Activated gamma-delta T cell (primary cell): ENCODE measurements at regions not wholly inside any gene's neighbourhood (a gene's known extent, or its start where the extent isn't known, plus 50 kb on each side); places are given as distances from the start of the nearest gene placed in this dataset.
"Not testable (repeated sequence)": the region's sequence is repeated elsewhere in the genome, so short reads cannot be mapped to it uniquely, and the experiment has no call there.

Experiments used
- DNase-seq: peaks from one replicate; lab custom pipeline; 2025; lab: John Stamatoyannopoulos, UW

DNA sequence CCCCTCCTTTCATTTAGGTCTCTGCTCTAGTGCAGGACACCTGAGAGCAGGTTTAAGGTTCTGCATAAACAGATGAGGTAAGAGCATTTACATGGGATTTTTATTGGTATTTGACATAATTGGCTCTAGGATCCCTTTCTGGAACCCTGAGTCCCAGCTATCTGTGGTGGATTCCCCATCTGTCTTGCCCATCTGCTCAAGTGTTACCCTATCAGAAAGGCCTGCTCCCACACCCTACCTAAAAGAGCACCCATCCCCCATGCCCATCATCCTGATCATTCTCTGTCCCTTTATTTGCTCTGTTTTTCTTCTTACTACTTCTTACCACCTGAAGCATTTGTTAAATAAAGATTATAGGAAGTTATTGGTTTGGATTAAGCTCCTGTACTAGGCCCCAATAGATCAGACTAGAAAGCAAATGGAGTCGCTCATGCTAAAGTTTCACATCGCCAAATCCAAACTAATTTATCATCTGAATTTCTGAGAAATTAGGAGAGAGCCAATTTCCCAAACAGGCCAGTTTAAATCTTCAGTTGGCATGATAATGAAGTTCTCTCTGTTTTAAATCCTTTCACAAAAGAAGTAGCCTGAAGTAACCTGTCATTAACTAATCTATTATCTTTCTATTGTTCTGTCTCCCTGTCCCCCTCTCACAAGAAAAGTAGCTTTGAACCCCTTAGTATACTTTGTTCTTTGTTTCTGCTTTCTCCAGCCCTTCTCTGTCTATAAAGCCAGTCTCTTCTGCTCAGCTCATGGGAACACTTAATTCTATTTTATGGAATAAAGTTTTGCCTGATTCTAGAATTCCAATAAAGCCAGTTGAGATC, 178.6 kb downstream of the ZNF674 start:
- DNase-seq, result no peak

GRCh38 chrX:46354481-46354880, 190.7 kb downstream of the ZNF674 start:
- no peak for DNase-seq

GRCh38 chrX:46341767-46342322, 203.4 kb downstream of the ZNF674 start:
- DNase-seq, result no peak

- DNase-seq, result no peak
These were observed 204.5 kb downstream of the ZNF674 start for GRCh38 chrX:46340696-46341095.

GRCh38 chrX:46333550-46333949, 211.7 kb downstream of the ZNF674 start:
- no peak for DNase-seq

DNA sequence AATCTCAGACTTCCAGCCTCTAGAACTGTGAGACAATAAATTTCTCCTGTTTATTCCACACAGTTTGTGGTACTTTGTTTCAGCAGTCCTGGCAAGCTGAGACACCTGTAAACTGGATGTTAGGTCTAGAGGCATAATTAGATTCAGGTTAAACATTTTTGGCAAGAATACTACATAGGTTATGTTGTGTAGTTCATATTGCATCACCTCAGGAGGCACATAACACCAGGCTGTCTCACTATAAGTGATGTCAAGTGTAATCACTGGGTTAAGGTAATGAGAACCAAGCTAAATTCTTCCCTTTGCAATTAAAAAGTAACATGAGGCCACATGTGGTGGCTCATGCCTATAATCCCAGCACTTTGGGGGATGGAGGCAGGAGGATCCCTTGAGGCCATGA, 214.2 kb downstream of the ZNF674 start:
- no peak for DNase-seq

- DNase-seq, result no peak
These were observed 214.7 kb downstream of the ZNF674 start for GRCh38 chrX:46330513-46330912.

- no peak for DNase-seq
These were observed 217.1 kb downstream of the ZNF674 start for GRCh38 chrX:46328133-46328532.

DNA sequence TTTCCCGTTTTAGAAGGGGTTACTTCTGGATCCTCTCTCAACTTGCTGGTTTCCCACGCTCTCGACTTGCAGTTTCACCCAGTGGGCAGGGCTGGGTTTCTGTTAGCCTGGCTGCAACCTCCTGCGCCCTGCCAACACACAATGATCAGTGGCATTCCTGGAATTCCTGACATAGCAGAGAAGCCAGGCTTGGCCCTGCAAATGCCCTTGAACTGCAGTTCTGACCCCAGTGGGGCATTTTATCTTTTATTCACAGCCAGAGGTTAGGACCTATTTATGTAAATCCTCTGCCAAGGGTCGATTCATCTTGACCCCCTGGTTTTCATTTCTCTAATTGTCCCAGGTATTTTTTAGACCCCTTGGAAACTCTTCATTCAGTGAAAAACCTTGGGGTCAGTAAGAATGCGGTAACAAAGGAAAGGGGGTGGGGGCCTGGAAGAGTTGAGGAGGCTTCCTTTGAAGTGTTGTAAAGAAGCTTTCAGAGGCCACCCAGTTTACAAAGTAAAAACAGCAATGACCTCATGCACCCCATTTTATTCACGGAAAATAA, 217.6 kb downstream of the ZNF674 start:
- DNase-seq, result no peak

DNA sequence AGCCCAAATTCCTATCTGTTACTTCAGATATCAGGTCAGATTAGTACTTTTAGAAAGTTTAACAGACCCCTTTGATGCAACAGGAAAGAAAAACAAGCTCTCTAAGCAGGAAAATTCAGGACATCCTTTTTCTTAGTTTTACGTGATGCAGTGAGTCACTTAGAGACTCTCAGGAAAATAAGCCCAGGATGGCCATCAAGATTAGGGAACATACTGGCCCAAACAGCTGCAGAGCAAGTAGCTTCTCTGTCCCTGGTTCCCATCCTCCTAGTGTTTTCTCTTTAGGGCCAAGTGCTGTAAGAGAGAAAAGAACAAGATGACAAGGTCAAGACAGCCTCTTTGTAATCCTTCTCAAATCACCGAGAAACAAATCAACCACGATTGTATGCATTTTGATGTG, 219.1 kb downstream of the ZNF674 start:
- DNase-seq, result no peak

- no peak for DNase-seq
These were observed 219.8 kb downstream of the ZNF674 start for GRCh38 chrX:46325312-46325877.

DNA sequence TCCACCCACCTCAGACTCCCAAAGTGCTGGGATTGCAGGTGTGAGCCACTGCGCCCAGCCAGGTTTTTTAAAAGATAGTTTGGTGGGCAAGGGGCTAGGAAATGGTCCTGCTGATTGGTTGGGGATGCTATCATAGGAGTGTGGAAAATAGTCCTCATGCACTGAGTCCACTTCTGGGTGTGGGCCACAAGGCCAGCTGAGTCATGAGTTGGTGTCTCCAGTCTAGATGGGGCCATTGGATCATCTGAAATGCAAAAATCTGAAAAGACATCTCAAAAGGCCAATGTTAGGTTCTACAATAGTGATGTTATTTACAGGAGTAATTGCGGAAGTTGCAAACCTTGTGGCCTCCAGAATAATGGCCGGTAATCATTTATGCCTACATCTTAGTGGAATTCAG, 221.1 kb downstream of the ZNF674 start:
- DNase-seq, result no peak

DNA sequence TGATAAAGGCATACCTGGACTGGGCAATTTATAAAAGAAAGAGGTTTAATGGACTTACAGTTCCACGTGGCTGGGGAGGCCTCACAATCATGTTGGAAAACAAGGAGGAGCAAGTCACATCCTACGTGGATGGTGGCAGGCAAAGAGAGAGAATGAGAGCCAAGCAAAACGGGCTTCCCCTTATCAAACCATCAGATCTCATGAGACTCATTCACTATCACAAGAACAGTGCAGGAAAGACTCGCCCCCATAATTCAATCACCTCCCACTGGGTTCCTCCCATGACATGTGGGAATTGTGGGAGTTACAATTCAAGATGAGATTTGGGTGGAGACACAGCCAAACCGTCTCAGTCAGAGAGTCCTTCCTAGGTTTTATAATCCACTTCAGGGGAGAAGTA, 222.3 kb downstream of the ZNF674 start:
- DNase-seq, result not testable (repeated sequence)

DNA sequence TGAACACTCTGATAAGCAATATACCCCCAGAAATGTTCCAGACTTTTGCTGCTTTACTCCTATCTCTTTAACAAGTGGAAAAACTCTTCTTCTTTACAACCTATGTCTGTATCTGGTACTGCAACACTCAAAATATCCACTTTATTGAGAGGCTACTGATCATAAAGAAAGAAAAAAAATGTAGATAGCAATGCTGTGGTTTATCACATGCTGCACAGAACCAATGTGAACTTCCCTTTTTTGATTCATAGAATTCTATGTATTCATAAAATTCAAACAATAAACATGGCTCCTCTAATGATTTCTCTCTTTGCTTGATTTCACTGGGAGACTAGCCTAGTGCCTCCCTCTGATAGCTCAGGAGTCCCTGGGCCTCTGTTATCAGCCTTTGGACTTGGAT, 223.5 kb downstream of the ZNF674 start:
- no peak for DNase-seq

- no peak for DNase-seq
These were observed 225.5 kb downstream of the ZNF674 start for GRCh38 chrX:46319750-46320149.

GRCh38 chrX:46318551-46318950, 226.7 kb downstream of the ZNF674 start:
- DNase-seq, result no peak

DNA sequence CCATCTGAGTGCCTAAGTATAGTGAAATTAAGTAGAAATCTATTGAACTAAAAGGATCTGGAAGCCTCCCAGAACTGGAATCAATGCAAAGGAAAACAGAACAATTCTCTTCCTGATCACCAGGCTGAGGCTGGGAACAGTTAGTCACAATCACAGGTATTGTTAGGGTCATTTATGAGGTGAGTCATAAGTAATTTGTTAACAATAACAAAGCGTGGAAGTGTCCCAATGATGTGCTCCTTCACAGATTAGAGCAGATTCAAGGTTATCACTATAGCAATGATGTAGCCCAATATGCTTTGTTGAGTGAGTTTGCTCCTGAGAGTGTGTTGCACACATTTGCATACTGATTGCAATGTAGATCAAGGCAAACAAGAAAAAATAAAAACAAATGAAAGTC, 228.1 kb downstream of the ZNF674 start:
- no peak for DNase-seq

DNA sequence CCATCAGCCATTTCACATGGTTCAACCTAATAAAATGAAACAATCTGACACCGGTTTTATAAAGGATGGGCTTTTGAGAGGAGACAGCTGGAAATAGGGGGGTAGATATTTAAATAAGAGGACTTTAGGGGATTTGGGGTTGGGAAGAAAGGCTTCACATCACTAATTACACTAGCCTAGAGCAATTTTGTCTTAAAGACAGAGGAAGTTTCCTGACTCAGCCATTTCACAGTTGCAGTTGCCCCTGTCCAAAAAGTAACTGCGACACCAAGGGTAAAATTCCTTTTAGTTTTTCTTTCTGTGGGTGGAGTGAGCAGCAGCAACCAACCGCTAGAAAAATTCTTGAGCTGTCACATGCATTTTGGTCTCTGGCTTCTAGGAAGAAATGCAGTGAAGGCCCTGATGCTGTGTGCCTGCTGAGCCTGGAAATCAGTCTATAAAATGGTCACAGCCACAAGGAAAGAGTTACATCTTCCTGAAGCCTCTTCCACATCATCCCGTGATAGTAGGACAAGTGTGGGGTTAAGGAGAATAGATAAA, 233.6 kb downstream of the ZNF674 start:
- no peak for DNase-seq

GRCh38 chrX:46310815-46311497, 234.3 kb downstream of the ZNF674 start:
- DNase-seq, result no peak

GRCh38 chrX:46308110-46308509, 237.1 kb downstream of the ZNF674 start:
- no peak for DNase-seq

DNA sequence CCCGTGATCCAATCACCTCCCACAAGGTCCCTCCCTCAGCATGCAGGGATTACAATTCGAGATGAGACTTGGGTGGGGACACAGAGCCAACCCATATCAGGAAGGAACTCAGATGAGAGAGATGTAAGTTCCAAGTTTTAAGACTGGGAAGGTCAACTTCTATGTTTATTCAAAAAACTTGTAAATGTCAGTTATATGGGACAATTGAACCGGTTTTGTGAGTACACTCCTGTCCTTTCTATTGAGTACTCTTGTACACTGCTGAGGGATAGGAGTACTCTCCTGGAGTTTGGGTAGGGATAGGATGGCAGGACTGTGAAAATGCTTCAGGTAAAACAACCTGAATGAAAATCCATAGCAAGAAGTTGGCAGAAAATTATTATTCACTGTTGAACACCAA, 239.1 kb downstream of the ZNF674 start:
- no peak for DNase-seq

DNA sequence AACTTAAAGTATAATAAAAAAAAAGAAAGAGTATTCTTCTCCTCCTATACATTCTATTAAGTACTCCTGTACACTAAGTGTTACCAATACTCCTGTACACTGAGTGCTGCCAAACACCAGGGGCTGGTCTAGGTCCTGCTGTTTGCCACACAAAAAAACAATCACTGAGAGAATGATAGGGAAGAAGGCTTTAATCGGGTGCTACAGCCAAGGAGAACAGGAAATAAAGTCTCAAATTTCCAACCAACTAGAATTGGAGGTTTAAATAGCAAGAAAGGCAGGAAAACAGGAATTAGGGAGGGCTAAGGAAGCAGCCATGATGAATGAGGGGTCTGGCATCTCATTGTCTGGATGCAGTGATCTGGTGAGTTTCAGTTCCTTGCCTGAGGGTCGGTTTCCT, 239.8 kb downstream of the ZNF674 start:
- no peak for DNase-seq
